A673 (cell line): ENCODE measurements at regions not wholly inside any gene's neighbourhood (a gene's known extent, or its start where the extent isn't known, plus 50 kb on each side); places are given as distances from the start of the nearest gene placed in this dataset.

ENCODE experiments used
- BruUV-seq: library from RNA; stranded (reverse); fragments of 400-500 nt; replicated peaks from 2 replicates; lab custom pipeline; 2021; lab: Mats Ljungman, UMichigan
- CTCF ChIA-PET: fragments of 300-600 bp; sonication (Branson Sonifier 250); formaldehyde crosslinking; loops from one replicate; lab custom pipeline; 2022; ENCODE audit warnings: antibody characterized with exemption; lab: Charles Lee
- POLR2A ChIA-PET: fragments of 300-600 bp; sonication (Branson Sonifier 250); formaldehyde crosslinking; loops from one replicate; lab custom pipeline; 2022; ENCODE audit warnings: antibody characterized with exemption; ENCODE audit not compliant: low non-redundant PET; lab: Charles Lee
- DNase-seq: peaks from one replicate; pipeline ENCODE4 v3.0.0-alpha.2; 2015; ENCODE audit warnings: low spot score
- H3K27ac ChIP-seq: fragments of 200-600 bp; sonication (generic); 2 replicates; pipeline ENCODE4 v1.5.1; 2016; ENCODE audit warnings: mixed run types, low read depth, mild to moderate bottlenecking, mixed read lengths, antibody characterized with exemption, low read length; ENCODE audit not compliant: poor library complexity, severe bottlenecking
- H3K27me3 ChIP-seq: fragments of 200-600 bp; sonication (generic); replicated peaks from 2 replicates; pipeline ENCODE4 v1.6.1; 2017; ENCODE audit warnings: mixed run types, low read depth, mild to moderate bottlenecking, mixed read lengths, antibody characterized with exemption, low read length; ENCODE audit not compliant: insufficient read depth, poor library complexity
- H3K36me3 ChIP-seq: fragments of 200-600 bp; sonication (generic); 2 replicates; pipeline ENCODE4 v1.6.1; 2016; ENCODE audit warnings: mixed run types, mild to moderate bottlenecking, mixed read lengths, antibody characterized with exemption, low read length; ENCODE audit not compliant: insufficient read depth, poor library complexity, severe bottlenecking
- H3K4me1 ChIP-seq: fragments of 200-600 bp; sonication (generic); 2 replicates; pipeline ENCODE4 v1.6.1; 2017; ENCODE audit warnings: mixed run types, mild to moderate bottlenecking, mixed read lengths, antibody characterized with exemption, low read length; ENCODE audit not compliant: insufficient read depth, poor library complexity, severe bottlenecking
- H3K4me3 ChIP-seq: fragments of 200-600 bp; sonication (generic); 2 replicates; pipeline ENCODE4 v1.5.1; 2016; ENCODE audit warnings: low read depth, mixed run types, mild to moderate bottlenecking, mixed read lengths, low read length; ENCODE audit not compliant: poor library complexity, severe bottlenecking
- H3K9me3 ChIP-seq: fragments of 200-600 bp; sonication (generic); 2 replicates; pipeline ENCODE4 v1.6.1; 2016; ENCODE audit warnings: mixed run types, low read depth, mild to moderate bottlenecking, mixed read lengths, antibody characterized with exemption, low read length; ENCODE audit not compliant: poor library complexity, severe bottlenecking
- EZH2 ChIP-seq: fragments of 200-600 bp; sonication (generic); IDR thresholded peaks from 2 replicates; pipeline ENCODE4 v1.6.1; 2017; ENCODE audit warnings: borderline replicate concordance, low read depth, mild to moderate bottlenecking, mixed read lengths, antibody characterized with exemption, low read length; ENCODE audit not compliant: poor library complexity, severe bottlenecking
- intact Hi-C: fragments of 100-400 bp; cut with micrococcal nuclease; formaldehyde crosslinking; loops from one replicate; pipeline ENCODE4 v1.10.0; 2022; ENCODE audit not compliant: unreplicated experiment
- TF ChIP-seq, protein P1 (sequence below): fragments of 300-800, 200-600 bp; sonication (generic); conservative IDR thresholded peaks from 2 replicates; pipeline ENCODE4 v1.5.1; 2017; ENCODE audit warnings: low read depth, mild to moderate bottlenecking, antibody characterized with exemption, low read length, moderate library complexity, mixed read lengths

- H3K4me1 ChIP-seq: no peaks in the 10 kb centered on the region
- no TSS peak for BruUV-seq
- ChIA-PET POLR2A (no interaction called here), CTCF (no interaction called here)
- H3K27me3 ChIP-seq: no peaks in the 10 kb centered on the region
- DNase-seq: no peak
- H3K9me3 ChIP-seq: no peaks in the 10 kb centered on the region
- intact Hi-C loops: no loop called here
- no peak overlapping the region for H3K4me3 ChIP-seq
- no peak for TF ChIP-seq EZH2
- TF ChIP-seq, protein P1, sequence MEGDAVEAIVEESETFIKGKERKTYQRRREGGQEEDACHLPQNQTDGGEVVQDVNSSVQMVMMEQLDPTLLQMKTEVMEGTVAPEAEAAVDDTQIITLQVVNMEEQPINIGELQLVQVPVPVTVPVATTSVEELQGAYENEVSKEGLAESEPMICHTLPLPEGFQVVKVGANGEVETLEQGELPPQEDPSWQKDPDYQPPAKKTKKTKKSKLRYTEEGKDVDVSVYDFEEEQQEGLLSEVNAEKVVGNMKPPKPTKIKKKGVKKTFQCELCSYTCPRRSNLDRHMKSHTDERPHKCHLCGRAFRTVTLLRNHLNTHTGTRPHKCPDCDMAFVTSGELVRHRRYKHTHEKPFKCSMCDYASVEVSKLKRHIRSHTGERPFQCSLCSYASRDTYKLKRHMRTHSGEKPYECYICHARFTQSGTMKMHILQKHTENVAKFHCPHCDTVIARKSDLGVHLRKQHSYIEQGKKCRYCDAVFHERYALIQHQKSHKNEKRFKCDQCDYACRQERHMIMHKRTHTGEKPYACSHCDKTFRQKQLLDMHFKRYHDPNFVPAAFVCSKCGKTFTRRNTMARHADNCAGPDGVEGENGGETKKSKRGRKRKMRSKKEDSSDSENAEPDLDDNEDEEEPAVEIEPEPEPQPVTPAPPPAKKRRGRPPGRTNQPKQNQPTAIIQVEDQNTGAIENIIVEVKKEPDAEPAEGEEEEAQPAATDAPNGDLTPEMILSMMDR: no peak
- no peak overlapping the region for H3K27ac ChIP-seq
- no peaks in the 10 kb centered on the region for H3K36me3 ChIP-seq
Measured at GRCh38 chr10:44008917-44009709, 360.4 kb upstream of the ZNF32 start.

DNA sequence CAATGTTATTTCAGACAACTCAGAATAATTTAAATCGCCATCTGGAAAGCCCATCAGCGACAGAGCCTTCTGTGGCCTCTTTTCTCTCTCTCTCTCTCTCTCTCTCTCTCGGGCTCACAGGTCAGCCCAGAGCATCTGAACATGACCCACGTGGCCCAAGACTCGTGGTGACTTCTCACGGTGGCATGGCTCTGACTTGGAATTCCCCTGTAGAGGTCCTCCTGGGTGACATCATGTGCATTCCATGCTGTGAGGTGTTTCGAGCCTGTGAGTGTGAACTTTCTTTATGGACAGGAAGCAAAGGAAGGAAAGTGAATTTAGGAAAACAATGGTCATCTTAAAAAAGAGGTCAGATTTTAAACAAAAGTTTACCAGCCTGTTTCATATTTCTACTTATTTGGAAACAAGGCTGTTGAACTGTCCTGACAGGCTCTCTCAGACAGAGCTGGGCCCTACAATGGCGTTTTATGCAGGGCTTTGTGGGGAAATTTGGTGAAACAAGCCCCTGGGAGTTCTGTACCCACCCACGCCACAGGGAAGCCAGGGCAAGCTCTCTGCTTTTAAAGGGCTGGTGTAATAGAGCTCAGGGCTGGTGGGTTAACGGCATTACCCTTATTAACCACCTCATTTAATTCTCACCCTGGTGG, 359.7 kb upstream of the ZNF32 start:
- no peaks in the 10 kb centered on the region for H3K4me1 ChIP-seq
- intact Hi-C loops: no loop called here
- TF ChIP-seq EZH2: no peak
- TF ChIP-seq, protein P1: no peak
- no peak overlapping the region for H3K27ac ChIP-seq
- no peak for DNase-seq
- no peaks in the 10 kb centered on the region for H3K36me3 ChIP-seq
- no peaks in the 10 kb centered on the region for H3K9me3 ChIP-seq
- CTCF ChIA-PET: no interaction called here
- POLR2A ChIA-PET: no interaction called here
- no peak overlapping the region for H3K4me3 ChIP-seq
- H3K27me3 ChIP-seq: no peaks in the 10 kb centered on the region
- BruUV-seq: no TSS peak

DNA sequence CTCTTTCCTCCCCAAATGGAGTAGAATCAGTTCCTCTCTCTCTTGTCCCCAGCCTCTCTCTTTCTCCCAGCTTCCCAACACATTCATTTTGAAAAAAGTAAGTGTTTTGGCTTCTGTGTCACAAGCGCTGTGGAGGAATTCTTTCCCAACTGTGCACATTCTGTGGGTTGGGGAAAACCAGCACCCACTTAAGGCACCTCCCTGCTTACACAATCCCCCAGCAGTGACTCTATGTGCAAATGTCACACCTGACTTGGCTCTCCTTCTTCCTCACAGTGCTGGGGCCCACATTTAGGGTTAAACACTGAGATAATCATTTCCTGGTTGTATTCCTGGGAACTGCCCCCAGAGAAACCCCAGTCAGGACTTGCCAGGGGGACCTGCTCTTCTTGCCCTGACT, 358.1 kb upstream of the ZNF32 start:
- intact Hi-C loops: no loop called here
- DNase-seq: no peak
- BruUV-seq: no TSS peak

More for the DNA sequence above, 358.1 kb upstream of the ZNF32 start:
- Histone ChIP-seq H3K27me3 (no peaks in the 10 kb centered on the region), H3K36me3 (no peaks in the 10 kb centered on the region), H3K4me1 (no peaks in the 10 kb centered on the region), H3K27ac (no peak overlapping the region), H3K9me3 (no peaks in the 10 kb centered on the region), H3K4me3 (no peak overlapping the region)
- ChIA-PET POLR2A (no interaction called here), CTCF (no interaction called here)
- TF ChIP-seq, protein P1: no peak
- TF ChIP-seq EZH2: no peak
